GM23338 (cell line): ENCODE measurements at regions not wholly inside any gene's neighbourhood (a gene's known extent, or its start where the extent isn't known, plus 50 kb on each side); places are given as distances from the start of the nearest gene placed in this dataset.

Experiments used
- ATAC-seq: fragments of 200-7000 bp; cut with Tn5 transposase; 3 replicates; pipeline ENCODE4 v1.9.1; 2020
- DNase-seq: peaks from one replicate; pipeline ENCODE4 v3.0.0-alpha.2; 2015; ENCODE audit warnings: low spot score
- H2AFZ ChIP-seq: fragments of 200-600 bp; sonication (generic); 2 replicates; pipeline ENCODE4 v1.8.0; 2016; ENCODE audit warnings: antibody characterized with exemption, mild to moderate bottlenecking, moderate library complexity
- H3F3A ChIP-seq: fragments of 200-600 bp; sonication (generic); replicated peaks from 2 replicates; pipeline ENCODE4 v1.8.0; 2017; ENCODE audit warnings: antibody characterized with exemption, mixed run types, low read depth
- H3K27ac ChIP-seq: fragments of 200-600 bp; sonication (generic); 2 replicates; pipeline ENCODE4 v1.6.1; 2016; ENCODE audit warnings: low read depth
- H3K27me3 ChIP-seq: fragments of 200-600 bp; sonication (generic); 2 replicates; pipeline ENCODE4 v1.8.0; 2016; ENCODE audit warnings: mild to moderate bottlenecking, mixed run types, moderate library complexity; ENCODE audit not compliant: insufficient read depth
- H3K36me3 ChIP-seq: fragments of 200-600 bp; sonication (generic); 2 replicates; pipeline ENCODE4 v1.8.0; 2016; ENCODE audit warnings: mild to moderate bottlenecking; ENCODE audit not compliant: insufficient read depth
- H3K4me1 ChIP-seq: fragments of 200-600 bp; sonication (generic); 2 replicates; pipeline ENCODE4 v1.8.0; 2016; ENCODE audit warnings: mild to moderate bottlenecking, moderate library complexity; ENCODE audit not compliant: insufficient read depth
- H3K4me2 ChIP-seq: fragments of 200-600 bp; sonication (generic); 2 replicates; pipeline ENCODE4 v1.7.1; 2017; ENCODE audit warnings: mixed run types
- H3K4me3 ChIP-seq: fragments of 200-600 bp; sonication (generic); 2 replicates; pipeline ENCODE4 v1.6.1; 2016; ENCODE audit warnings: mixed run types
- H3K79me2 ChIP-seq: fragments of 200-600 bp; sonication (generic); replicated peaks from 2 replicates; pipeline ENCODE4 v1.8.0; 2017; ENCODE audit warnings: mild to moderate bottlenecking; ENCODE audit not compliant: insufficient read depth
- H3K9me2 ChIP-seq: fragments of 200-600 bp; sonication (generic); 2 replicates; pipeline ENCODE4 v1.8.0; 2017; ENCODE audit not compliant: insufficient read depth
- H4K20me1 ChIP-seq: fragments of 200-600 bp; sonication (generic); replicated peaks from 2 replicates; pipeline ENCODE4 v1.8.0; 2017; ENCODE audit warnings: mild to moderate bottlenecking; ENCODE audit not compliant: insufficient read depth
- H3K27ac Mint-ChIP-seq: 2 replicates; pipeline ENCODE4 v1.8.0; 2020; ENCODE audit warnings: inconsistent platforms, mild to moderate bottlenecking, moderate library complexity, mixed read lengths
- H3K27me3 Mint-ChIP-seq: 3 replicates; pipeline ENCODE4 v1.8.0; 2022; ENCODE audit warnings: low read depth, mild to moderate bottlenecking, moderate library complexity, mixed read lengths, inconsistent platforms; ENCODE audit not compliant: insufficient read depth, poor library complexity
- H3K36me3 Mint-ChIP-seq: 3 replicates; pipeline ENCODE4 v1.8.0; 2021; ENCODE audit warnings: low read depth, mild to moderate bottlenecking, inconsistent platforms, moderate library complexity, mixed read lengths
- H3K4me1 Mint-ChIP-seq: 3 replicates; pipeline ENCODE4 v1.8.0; 2020; ENCODE audit warnings: mild to moderate bottlenecking, inconsistent platforms, mixed read lengths
- H3K4me3 Mint-ChIP-seq: 3 replicates; pipeline ENCODE4 v1.8.0; 2021; ENCODE audit warnings: moderate library complexity, mild to moderate bottlenecking, inconsistent platforms, mixed read lengths
- H3K9me3 Mint-ChIP-seq: 3 replicates; pipeline ENCODE4 v1.8.0; 2020; ENCODE audit warnings: moderate library complexity, mild to moderate bottlenecking, inconsistent platforms, mixed read lengths
- CREB1 ChIP-seq: fragments of 250-450 bp; sonication (Bioruptor Pico); IDR thresholded peaks from 2 replicates; pipeline ENCODE4 v1.5.0; 2020; ENCODE audit warnings: low read depth, mild to moderate bottlenecking, moderate library complexity
- CTCF ChIP-seq, 2 experiments: fragments of 200-600 bp in 1 of 2; sonication (generic) in 1 of 2; conservative IDR thresholded peaks; 2 replicates each; pipeline versions ENCODE4 v1.5.1 to v1.6.1; 2016 to 2017; ENCODE audit warnings: antibody characterized with exemption in 2 of 2, low read depth in 2 of 2, mild to moderate bottlenecking in 2 of 2, moderate library complexity in 1 of 2
- ETS1 ChIP-seq: IDR thresholded peaks from 2 replicates; pipeline ENCODE4 v1.6.1; 2016; ENCODE audit warnings: antibody characterized with exemption
- EZH2 ChIP-seq: fragments of 200-600 bp; sonication (generic); IDR thresholded peaks from one replicate; pipeline ENCODE4 v1.8.0; 2017; ENCODE audit warnings: antibody characterized with exemption, mild to moderate bottlenecking, low read depth; ENCODE audit not compliant: unreplicated experiment
- JUNB ChIP-seq: IDR thresholded peaks from one replicate; pipeline ENCODE4 v1.6.1; 2016; ENCODE audit warnings: antibody characterized with exemption; ENCODE audit not compliant: unreplicated experiment
- NANOG ChIP-seq: IDR thresholded peaks from 2 replicates; pipeline ENCODE4 v1.6.1; 2016; ENCODE audit warnings: antibody characterized with exemption, borderline replicate concordance
- POLR2AphosphoS5 ChIP-seq: IDR thresholded peaks from 2 replicates; pipeline ENCODE4 v1.6.1; 2016; ENCODE audit warnings: antibody characterized with exemption, low read depth
- STAT1 ChIP-seq: IDR thresholded peaks from one replicate; pipeline ENCODE4 v1.6.1; 2016; ENCODE audit warnings: antibody characterized with exemption; ENCODE audit not compliant: unreplicated experiment
- ZNF114 ChIP-seq: fragments of 250-450 bp; sonication (Bioruptor Pico); IDR thresholded peaks from 2 replicates; pipeline ENCODE4 v1.5.0; 2020; ENCODE audit warnings: mild to moderate bottlenecking, moderate library complexity
- ZNF462 ChIP-seq: fragments of 250-450 bp; sonication (Bioruptor Pico); IDR thresholded peaks from 2 replicates; pipeline ENCODE4 v1.5.0; 2020; ENCODE audit warnings: mild to moderate bottlenecking, moderate library complexity

- H2AFZ ChIP-seq = no peak overlapping the region
- peaks cover 6% of the 10 kb centered on the region for H3K4me1 ChIP-seq
- H3K79me2 ChIP-seq = no peaks in the 10 kb centered on the region
- no peaks in the 10 kb centered on the region for H3K36me3 ChIP-seq
- H3K9me2 ChIP-seq = peaks cover 4% of the 10 kb centered on the region; the same call in 1 of the 2 replicates
- ATAC-seq = no peak
- peaks cover 17% of the 10 kb centered on the region for H3K4me1 Mint-ChIP-seq
- no peaks in the 10 kb centered on the region for H4K20me1 ChIP-seq
- H3K4me3 Mint-ChIP-seq = no peak overlapping the region
- H3K27ac ChIP-seq = no peak overlapping the region
- TF ChIP-seq STAT1 (no peak), CTCF (conservative IDR thresholded peaks at IDR 0.05; ENCODE audit: low read depth in 2 of 2) (no peak)
- H3K27me3 Mint-ChIP-seq = no peaks in the 10 kb centered on the region
- H3K9me3 Mint-ChIP-seq = no peaks in the 10 kb centered on the region
- no peak for DNase-seq
- no peak overlapping the region for H3K4me3 ChIP-seq
- no peaks in the 10 kb centered on the region for H3F3A ChIP-seq
- no peak overlapping the region for H3K4me2 ChIP-seq
- no peaks in the 10 kb centered on the region for H3K27me3 ChIP-seq
- H3K36me3 Mint-ChIP-seq = no peaks in the 10 kb centered on the region
- no peak overlapping the region for H3K27ac Mint-ChIP-seq
These were observed 156.5 kb upstream of the GHITM start for GRCh38 chr10:83982812-83983211.

- Histone ChIP-seq H3K79me2 (no peaks in the 10 kb centered on the region), H4K20me1 (no peaks in the 10 kb centered on the region), H3K9me2 (peaks cover 4% of the 10 kb centered on the region; the same call in 1 of the 2 replicates), H3F3A (no peaks in the 10 kb centered on the region), H3K27ac (no peak overlapping the region), H3K4me3 (no peak overlapping the region), H3K4me1 (peaks cover 6% of the 10 kb centered on the region), H3K4me2 (no peak overlapping the region; the same call in 1 of the 2 replicates), H3K27me3 (no peaks in the 10 kb centered on the region), H3K36me3 (no peaks in the 10 kb centered on the region), H2AFZ (no peak overlapping the region; the same call in 1 of the 2 replicates)
- DNase-seq (peak; percentile 33), ATAC-seq (peak; percentile 82)
- Mint-ChIP-seq H3K27me3 (no peaks in the 10 kb centered on the region), H3K4me3 (no peak overlapping the region), H3K36me3 (no peaks in the 10 kb centered on the region), H3K27ac (peak overlapping the region; percentile 28; the same call in 1 of the 2 replicates), H3K4me1 (peaks cover 17% of the 10 kb centered on the region), H3K9me3 (no peaks in the 10 kb centered on the region)
- TF ChIP-seq EZH2 = no peak
- TF ChIP-seq ZNF462 (CRISPR knock-in tag) = no peak
- no peak for TF ChIP-seq CREB1 (CRISPR knock-in tag)
- TF ChIP-seq ETS1 = no peak
- no peak for TF ChIP-seq JUNB
- TF ChIP-seq NANOG = no peak
- no peak for TF ChIP-seq CTCF (conservative IDR thresholded peaks at IDR 0.05; ENCODE audit: low read depth in 2 of 2)
- TF ChIP-seq ZNF114 (CRISPR knock-in tag) = no peak
- no peak for TF ChIP-seq STAT1
- no peak for TF ChIP-seq POLR2AphosphoS5
These were observed 155.6 kb upstream of the GHITM start for GRCh38 chr10:83983578-83984255.
